T-helper 1 cell treated with Interleukin-12 subunit alpha and Interleukin-12 subunit beta and Interleukin-4 antibody, amounts not matched to agents 30 ng/mL and 1 ng/mL, for 36 hours (primary cell): ENCODE measurements at regions not wholly inside any gene's neighbourhood (a gene's known extent, or its start where the extent isn't known, plus 50 kb on each side); places are given as distances from the start of the nearest gene placed in this dataset.

ENCODE experiments used
- intact Hi-C: fragments of 100-400 bp; cut with micrococcal nuclease; formaldehyde crosslinking; loops from one replicate; pipeline ENCODE4 v1.15.1; 2024

DNA sequence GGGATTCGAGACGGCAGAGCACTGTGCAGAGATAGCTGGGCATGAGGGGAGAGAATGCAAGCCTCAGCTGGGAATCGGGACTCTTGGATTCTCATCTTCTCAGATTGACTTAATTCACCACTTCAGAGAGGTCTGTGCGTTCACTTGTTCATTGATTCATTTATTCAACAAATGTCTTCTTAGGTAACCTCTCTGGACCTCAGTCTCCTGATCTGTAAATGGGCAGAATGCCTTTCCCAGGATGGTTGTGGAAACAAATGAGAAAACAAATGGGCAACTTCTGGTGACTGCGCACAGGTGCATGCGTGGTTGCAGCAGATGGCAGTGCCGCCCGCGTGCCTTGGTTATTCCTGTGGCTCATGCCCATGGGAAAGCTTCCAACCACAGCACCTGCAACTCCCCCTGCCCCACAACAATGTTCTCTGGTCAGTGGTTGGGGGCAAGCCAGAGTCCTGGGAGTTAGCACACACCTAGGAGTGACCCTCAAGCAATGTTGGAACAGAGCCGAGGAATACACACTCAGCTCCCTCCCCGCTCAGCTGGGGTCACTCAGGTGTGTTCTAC lies 110.1 kb upstream of the RUNX3 start:
- intact Hi-C loops: no loop called here

DNA sequence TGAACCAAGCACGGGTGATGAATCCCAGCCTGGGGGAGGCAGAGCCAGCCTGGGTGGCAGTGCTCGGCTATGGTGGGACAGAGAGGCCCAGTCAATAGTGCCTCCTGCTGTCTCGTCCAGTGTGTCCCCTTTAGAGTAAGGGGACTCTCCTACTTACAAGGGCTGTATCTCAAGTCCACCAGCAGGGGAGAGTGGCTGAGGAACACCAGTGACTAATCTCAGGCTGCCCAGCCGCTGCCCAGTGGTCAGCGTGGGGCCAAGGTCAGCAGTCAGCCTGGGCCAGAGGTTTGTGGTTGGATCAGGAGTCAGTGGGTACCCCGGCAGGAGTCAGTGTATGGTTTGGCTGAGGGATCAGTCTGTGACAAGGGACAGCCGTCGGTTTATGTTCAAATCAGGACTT lies 109.2 kb upstream of the RUNX3 start:
- intact Hi-C loops: no loop called here

DNA sequence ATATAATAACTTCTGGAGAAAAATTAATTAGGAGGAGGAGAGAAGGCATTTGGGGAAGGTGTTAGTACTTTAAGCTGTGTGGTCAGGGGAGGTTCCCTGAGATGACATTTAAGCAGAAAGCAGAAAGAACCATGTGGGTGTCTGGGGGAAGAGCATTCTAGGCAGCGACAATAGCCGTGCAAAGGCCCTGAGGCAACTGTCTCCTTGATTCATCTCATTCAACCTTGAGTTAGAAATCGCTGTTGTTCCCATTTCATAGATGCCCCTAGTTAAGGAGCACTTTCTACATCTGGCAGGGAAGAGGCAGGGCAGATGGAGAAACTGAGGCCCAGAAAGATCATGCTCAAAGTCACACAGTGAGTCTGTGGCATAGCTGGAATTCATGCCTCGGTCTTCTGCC lies 108.6 kb upstream of the RUNX3 start:
- intact Hi-C loops: no loop called here

DNA sequence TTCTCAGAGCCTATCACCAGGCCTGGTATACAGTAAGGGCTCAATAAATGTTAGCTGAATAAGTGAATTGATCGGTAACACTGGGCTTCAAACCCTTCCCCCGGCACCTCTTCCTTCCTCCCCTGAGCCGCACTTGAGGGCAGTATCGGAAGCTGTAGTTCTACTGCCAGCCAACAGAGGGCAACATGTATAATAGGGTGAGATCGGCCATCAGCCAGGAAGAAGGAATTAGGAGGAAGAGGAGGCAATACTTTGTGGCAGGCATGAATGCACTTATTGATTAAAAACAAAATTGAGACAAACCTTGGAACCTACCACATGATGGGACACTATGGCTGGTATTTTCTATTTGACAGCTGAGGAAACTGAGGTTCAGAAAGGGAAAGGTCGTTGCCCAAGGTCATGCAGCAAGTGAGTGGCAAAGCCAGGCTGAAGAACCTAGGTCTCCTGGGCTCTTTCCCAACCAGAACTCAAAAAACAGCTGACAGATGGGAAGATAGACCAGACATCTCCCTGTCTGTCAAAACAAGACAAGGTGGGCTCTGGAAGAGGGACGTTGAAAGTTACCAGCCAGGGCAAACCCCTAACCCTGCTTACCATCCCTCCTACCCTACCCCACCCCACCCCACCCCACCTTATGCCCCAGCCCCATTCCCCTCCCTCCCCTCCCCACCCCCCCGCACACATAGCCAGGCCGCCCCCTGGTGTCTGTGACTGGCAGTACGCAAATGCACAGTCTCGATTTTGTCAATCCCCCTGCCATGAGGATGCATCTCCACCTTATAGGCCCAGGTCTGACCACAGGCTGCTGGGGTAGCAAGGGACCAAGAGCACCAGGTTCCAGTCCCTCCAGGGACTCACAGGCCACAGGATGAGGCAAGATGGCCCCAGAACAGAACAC lies 107.3 kb upstream of the RUNX3 start:
- intact Hi-C loops: loop anchor here (1.0 to 2.0 kb wide), 8 partner anchors 15 to 293 kb away; partner anchors contain the start of genes CLIC4 and RUNX3

DNA sequence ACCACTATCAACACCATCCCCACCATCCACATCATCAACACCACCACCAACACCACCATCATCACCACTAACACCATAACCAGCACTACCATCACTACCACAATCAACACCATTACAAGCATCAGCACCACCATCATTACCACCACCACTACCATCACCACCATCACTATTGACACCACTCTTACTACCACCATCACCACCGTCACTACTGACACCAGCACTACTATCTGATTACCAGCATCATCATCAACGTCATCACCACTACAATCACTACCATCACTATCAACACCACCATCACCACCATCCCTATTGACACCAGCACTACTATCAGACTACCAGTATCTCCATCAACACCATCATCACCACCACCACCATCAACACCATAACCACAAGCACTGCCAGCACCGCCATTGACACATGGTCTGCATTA lies 106.1 kb upstream of the RUNX3 start:
- intact Hi-C loops: loop anchor here (2.0 kb wide), 2 partner anchors 113 to 291 kb away; partner anchors contain the start of gene CLIC4

DNA sequence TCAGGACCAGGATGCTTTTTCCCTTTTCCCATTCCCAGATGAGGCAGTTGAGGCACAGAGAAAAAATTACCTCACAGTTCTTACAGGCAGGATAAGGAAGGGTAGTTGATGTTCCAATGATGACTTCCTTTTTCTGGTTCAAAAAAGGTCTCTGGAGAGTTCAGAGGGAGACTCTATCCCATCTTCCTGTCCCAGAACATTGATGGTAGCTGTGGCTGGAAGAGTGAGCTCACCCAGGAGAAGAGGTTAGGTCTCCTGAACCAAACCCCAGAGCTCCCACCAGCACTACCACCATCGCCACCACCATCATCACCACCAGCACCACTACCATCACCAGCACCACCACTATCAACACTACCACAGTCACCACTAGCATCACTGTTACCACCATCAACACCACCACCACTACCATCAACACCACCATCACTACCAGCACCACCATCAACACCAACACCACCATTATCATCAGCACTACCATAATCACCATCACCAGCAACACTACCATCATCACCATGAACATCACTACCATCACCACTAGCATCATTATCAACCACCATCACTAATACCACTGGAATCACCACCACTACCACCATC lies 105.5 kb upstream of the RUNX3 start:
- intact Hi-C loops: loop anchor here (2.0 kb wide), 2 partner anchors 113 to 291 kb away; partner anchors contain the start of gene CLIC4

DNA sequence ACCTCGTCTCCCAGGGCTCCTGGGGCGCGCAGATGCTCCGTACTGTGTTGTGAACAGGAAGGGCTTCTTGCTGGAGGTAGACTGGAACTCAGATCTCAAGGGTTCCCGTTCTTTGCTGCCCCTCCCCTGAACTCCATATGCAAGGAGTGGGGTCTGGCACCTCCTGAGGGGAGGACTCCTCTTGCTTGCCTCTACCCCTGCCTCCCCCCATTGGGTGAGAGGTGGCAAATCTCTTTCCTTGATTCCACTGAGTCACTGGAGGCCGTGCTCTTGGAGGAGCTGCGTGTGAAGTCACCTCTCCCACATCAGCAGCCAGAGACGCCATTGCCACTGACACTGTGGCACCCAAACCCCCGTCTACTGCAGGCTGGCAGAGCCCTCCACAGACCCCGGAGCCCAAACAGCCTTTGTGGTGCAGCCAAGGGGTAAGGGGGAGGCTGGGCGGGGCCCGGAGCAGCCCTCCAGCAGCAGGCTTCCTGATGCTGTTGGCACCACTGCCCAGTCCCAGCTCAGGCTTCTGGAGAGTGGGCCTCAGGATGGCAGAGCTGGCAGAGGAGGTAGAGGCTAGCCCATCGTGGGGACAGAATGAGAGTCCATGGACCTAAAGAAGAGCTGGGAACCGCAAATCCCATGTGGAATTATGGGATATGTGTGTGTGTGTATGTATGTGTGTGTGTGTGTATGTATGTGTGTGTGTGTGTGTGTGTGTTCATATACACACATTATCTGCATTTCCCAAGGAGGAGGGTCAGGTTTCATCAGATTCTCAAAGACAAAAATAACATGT lies 104.9 kb upstream of the RUNX3 start:
- intact Hi-C loops: no loop called here

DNA sequence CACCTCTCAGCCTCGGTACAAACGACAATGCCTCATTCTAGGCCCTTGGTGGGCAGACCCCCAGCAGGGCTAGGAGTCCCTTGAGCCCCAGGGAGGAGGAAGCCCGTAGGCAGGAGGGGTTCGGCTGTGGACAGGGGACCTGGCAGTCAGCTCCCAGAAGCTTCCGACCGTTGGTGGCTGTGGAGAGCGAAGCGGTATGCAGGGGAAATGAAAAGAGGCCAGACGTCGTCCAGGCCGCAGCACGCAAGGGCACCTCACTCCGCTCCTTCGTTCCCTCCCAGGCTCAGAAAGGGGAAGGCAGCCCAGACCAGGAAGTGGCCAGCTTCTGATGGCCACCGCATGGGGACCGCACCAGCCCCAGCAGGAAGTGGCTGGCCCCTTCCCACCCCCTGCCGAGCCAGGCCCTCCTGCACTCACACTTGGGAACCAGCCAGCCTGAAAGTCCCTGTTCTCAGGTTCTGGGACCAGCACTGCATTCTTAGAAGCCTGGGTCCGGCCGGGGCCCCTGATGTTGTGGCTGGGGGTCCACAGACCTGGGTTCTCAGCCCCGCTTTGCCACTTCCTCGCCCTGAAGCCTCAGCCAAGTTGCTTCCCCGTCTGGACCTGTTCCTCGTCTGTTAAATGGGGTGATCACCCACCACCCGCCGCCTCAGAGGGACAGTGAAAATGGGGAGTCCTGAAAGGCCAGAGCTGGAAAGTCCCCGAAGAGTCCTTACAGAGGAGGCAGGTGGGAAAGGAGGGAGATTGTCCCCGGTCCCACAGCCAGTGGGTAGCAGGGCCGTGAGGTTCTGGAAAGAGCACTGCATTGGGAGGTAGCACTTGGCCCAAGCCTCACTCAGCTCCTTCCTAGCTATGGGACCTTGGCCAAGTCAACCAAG lies 104.0 kb upstream of the RUNX3 start:
- intact Hi-C loops: no loop called here

DNA sequence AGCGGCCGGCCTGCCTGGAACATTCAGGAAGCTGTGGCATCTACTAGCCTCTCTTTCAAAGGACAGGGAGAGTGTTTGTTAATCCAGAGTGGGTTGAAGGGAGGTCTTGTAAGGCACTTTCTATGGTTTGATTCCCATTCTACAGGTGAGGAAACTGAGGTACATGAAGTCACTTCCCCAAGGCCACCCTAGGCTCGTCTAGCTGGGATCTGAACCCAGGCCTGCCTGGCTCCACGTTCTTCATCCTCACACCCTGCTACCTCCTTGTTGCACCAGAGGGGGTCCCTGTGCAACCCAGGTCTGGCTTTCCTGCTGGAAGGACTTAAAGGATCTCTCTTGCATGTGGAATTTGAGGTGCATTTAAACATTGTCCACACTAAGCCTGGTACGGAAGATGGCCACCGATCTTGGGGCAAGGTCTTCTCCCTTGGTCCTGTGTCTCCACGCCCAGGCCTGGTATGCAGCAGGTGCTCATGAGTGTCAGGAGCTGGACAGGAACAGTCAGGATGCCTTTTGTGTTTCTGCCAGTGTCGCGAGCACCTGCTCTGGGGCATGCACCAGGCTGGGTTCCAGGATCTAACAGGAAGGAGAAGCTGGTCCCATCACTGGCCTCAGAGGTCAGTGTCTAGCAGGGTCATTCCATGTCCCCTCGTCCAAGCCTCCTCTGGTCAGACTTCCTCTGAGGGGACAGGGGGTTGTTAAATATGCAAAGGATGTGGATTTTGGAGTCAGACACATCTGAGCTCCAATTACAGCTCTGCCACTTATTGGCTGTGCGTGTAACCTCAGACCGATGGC lies 103.2 kb upstream of the RUNX3 start:
- intact Hi-C loops: no loop called here

DNA sequence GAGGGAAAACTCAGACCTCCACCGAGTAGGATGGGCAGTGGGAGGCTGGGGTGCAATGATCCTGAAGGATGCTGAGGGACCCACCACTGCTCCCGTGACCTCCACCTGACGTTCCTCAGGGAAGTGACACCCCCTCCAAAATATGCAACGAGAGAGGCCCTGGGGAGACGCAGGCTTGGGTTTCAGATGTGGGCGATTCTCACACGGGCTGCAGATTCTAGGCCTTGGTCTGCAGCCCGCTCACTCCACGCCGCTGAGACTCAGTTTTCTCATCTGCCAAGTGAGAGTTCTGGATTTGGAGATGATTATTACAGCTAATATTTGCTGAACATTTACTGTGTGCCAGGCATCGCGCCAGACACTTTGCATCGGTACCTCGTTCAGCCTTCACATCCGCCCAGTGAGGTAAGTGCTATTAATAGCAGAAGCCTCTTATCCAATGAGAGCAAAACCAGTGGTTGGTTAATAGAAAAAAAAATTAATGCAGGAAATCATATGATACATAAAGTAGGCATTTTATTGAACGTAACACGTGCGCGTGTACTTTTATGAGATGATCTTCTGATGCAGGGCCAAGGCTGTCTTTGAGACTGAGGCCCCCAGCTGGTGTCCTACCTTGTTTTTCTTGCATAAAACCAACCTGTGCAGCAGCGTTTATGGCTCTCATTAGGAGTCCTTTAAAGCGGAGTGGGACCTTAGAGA lies 102.0 kb upstream of the RUNX3 start:
- intact Hi-C loops: loop anchor here (1.0 to 2.0 kb wide), 2 partner anchors 39 to 77 kb away; no protein-coding TSS in a partner anchor

DNA sequence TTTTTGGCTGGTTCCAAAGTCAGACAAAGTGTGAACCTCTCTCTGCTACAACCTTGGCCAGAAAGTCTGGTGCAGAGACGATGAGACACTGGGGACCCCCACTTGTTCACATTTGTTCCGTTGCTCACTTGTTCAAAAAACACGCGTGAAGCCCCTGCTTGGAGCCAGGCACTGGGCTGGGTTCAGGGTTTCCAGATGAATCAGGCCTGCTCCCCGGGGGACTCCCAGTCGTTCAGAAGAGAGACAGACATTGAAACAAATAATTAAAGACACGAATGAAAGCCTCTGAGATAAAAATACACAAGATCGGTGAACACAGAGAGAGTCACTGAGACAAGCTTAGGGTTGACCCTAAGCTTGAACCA lies 101.5 kb upstream of the RUNX3 start:
- intact Hi-C loops: loop anchor here (1.0 to 2.0 kb wide), 2 partner anchors 39 to 76 kb away; no protein-coding TSS in a partner anchor

DNA sequence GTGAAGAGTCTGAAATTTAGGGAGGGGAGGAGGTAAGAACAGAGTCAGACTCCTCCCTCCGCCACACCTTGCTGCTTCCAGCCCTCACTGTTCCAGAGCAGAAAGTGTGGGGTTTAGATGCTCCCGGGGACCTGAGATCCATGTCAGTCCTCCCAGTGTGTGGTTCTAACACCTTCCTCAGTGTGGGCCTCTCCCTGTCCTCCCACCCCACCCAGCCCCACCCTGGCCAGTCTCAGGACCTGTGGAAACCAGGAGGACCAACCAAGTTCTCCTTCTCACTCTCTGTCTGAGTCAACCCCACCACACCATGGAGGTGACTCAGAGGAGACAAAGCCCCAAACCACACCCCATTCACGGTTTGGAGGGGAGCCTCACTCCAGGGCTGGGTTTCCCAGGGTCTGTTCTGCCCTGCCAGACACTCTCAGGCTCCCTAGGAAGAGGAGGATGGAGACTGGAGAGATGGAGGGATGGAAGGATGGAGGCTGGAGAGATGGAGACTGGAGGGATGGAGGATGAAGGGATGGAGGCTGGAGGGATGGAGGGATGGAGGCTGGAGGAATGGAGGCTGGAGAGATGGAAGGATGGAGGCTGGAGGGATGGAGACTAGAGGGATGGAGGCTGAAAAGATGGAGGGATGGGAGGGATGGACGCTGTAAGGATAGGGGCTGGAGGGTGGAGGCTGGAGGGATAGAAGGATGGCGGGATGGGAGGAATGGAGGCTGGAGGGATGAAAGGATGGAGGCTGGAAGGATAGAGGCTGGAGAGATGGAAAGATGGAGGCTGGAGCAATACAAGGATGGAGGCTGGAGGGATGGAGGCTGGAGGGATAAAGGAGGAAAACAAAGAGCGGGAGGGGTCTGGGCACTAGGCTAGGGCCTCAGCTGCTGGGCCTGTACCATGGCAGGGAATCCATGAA lies 100.9 kb upstream of the RUNX3 start:
- intact Hi-C loops: loop anchor here (1.0 to 2.0 kb wide), 5 partner anchors 9 to 106 kb away; no protein-coding TSS in a partner anchor

DNA sequence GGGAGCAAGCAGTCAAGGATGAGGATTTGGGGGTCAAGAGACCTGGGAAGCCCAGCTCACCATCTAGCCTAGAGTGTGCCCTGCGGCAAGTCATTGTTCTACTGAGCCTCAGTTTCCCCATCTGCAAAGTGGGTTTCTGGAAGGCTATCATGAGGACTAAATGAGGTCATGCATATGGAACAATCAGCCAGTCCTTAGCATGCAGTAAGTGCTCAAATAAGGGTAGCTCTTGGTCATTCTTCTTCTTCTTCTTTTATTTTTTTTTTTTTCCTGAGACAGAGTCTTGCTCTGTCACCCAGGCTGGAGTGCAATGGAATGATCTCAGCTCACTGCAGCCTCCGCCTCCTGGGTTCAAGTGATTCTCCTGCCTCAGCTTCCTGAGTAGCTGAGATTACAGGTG lies 99.9 kb upstream of the RUNX3 start:
- intact Hi-C loops: loop anchor here (1.0 to 2.0 kb wide), 4 partner anchors 8 to 105 kb away; no protein-coding TSS in a partner anchor

DNA sequence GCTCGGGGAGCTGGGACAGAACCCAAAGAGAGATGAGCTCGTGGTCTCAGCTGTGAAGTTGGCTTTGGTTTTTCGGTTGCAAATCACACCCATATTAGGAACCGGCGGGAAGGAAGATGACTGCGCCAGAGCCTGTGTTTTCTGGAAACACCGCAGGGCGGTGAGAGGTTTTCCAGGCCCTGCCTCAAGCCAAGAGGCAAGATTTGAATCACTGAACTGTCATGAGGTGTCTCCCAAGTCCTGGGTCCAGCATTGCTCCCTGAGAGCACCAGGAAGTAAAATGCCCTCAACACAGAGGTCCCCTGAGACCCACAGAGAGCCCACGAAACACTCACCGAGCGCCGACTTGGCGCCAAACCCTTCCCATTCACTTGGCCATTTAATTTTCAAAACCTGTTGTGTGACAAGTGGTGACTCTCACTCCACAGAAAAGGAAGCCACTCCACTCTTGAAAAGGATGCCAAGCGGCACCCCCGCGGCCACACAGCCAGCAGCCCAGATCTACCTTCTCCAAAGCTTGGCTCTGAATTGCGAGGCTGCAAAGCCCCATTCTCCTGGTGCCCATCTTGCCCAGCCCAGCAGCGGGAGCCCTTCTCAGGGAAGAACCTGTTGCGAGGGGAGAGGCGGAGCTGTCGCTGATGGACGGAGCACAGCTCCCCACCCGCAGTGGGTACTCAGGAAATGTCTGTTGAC lies 99.0 kb upstream of the RUNX3 start:
- intact Hi-C loops: no loop called here

DNA sequence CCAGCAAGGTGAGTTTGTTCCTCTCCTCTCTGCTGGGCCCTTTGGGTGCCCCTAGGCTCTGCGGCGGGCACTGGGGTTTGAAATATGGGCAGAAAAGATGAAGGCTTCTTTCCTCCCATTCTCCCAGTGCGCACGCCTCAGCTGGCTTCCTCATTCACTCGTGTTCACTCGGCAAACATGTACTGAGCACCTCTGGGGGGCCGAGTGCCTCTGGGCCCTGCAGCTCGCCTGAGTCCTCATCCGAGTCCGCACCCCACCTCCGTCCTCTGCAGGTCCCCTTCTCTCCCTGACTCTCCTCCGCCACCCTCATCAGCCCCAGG lies 98.5 kb upstream of the RUNX3 start:
- intact Hi-C loops: no loop called here

DNA sequence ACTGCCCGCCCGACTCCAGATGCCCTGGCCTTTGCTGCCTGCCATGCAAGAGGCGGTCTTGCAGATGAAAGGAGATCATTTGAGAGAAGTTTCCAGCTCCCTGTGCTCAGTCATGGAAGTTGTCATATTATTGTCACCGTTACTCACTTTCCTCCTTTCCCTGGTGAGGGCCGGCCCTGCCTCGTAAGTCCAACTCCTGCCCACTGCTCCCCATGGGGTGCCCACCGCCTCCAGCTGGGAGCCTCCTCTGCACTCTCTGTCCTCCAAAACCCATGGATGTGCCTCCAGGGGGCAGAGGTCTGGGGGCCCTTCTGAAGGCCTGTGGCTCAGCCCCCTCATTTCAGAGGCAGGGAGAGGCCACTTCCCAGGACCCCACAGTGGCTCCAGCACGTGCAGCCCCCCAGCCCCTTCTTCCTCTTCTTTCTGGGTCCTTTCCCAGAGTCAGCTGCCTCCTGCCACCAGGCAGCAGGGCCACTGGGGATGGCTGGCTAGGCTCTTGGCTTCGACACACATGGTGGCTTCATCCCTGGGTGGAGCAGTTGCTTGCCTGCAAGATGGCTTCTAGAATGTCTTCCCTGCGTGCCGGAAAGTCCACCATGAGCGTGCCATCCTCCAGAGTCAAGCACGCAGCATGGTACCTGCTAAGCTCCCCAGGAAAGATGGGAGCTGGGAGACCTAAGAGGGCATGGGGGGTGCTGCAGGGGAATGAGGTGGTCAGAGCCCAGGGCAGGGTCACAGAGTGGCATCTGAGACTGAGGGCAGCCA lies 97.9 kb upstream of the RUNX3 start:
- intact Hi-C loops: no loop called here
